Nephron (organoid): ENCODE measurements at regions not wholly inside any gene's neighbourhood (a gene's known extent, or its start where the extent isn't known, plus 50 kb on each side); places are given as distances from the start of the nearest gene placed in this dataset.

Source experiments
- H3K27ac Mint-ChIP-seq, 3 experiments: 2 replicates each; pipeline ENCODE4 v1.8.0; 2020; ENCODE audit warnings: mixed read lengths in 3 of 3, mild to moderate bottlenecking in 2 of 3, moderate library complexity in 1 of 3
- H3K27me3 Mint-ChIP-seq: 2 replicates; pipeline ENCODE4 v1.8.0; 2021; ENCODE audit warnings: low read depth, mild to moderate bottlenecking, moderate library complexity, mixed read lengths
- H3K36me3 Mint-ChIP-seq: 2 replicates; pipeline ENCODE4 v1.8.0; 2020; ENCODE audit warnings: low read depth, mixed read lengths
- H3K4me1 Mint-ChIP-seq: 2 replicates; pipeline ENCODE4 v1.8.0; 2020; ENCODE audit warnings: mixed read lengths
- H3K4me3 Mint-ChIP-seq, 3 experiments: 2 replicates each; pipeline ENCODE4 v1.8.0; 2020; ENCODE audit warnings: mild to moderate bottlenecking in 3 of 3, mixed read lengths in 3 of 3, moderate library complexity in 2 of 3
- H3K9me3 Mint-ChIP-seq: 2 replicates; pipeline ENCODE4 v1.8.0; 2020; ENCODE audit warnings: mixed read lengths
- TF ChIP-seq, protein P1 (sequence below), 3 experiments: fragments of 200-600 bp; sonication (generic); IDR thresholded peaks; one replicate each; pipeline ENCODE4 v1.5.0; 2021; ENCODE audit warnings: antibody characterized with exemption in 3 of 3; ENCODE audit not compliant: unreplicated experiment in 3 of 3

DNA sequence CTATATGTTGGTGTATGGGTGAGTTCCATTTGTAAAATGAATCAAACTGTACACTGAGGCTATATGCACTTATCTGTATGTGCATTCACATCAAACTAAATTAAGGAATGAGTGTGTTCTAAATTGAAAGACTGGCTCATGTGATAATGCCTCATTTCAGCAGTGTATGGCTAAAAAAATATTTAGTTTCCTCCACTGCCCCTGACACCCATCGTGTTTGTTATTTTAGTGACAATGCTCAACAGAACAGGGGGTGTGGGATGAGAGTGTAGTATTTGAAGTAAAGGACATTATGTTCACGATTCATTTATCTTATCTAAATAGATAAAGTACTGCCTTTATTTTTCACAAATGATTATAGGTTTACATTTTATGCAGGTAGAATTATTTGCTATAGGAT is 301.1 kb upstream of the ARPP21 start:
- Mint-ChIP-seq H3K27ac (no peak overlapping the region), H3K4me3 (no peak overlapping the region), H3K9me3 (no peaks in the 10 kb centered on the region), H3K27me3 (no peaks in the 10 kb centered on the region), H3K4me1 (no peaks in the 10 kb centered on the region), H3K36me3 (no peaks in the 10 kb centered on the region)
- TF ChIP-seq, protein P1, sequence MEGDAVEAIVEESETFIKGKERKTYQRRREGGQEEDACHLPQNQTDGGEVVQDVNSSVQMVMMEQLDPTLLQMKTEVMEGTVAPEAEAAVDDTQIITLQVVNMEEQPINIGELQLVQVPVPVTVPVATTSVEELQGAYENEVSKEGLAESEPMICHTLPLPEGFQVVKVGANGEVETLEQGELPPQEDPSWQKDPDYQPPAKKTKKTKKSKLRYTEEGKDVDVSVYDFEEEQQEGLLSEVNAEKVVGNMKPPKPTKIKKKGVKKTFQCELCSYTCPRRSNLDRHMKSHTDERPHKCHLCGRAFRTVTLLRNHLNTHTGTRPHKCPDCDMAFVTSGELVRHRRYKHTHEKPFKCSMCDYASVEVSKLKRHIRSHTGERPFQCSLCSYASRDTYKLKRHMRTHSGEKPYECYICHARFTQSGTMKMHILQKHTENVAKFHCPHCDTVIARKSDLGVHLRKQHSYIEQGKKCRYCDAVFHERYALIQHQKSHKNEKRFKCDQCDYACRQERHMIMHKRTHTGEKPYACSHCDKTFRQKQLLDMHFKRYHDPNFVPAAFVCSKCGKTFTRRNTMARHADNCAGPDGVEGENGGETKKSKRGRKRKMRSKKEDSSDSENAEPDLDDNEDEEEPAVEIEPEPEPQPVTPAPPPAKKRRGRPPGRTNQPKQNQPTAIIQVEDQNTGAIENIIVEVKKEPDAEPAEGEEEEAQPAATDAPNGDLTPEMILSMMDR (IDR thresholded peaks at IDR 0.05; ENCODE audit: unreplicated experiment in 3 of 3): no peak

DNA sequence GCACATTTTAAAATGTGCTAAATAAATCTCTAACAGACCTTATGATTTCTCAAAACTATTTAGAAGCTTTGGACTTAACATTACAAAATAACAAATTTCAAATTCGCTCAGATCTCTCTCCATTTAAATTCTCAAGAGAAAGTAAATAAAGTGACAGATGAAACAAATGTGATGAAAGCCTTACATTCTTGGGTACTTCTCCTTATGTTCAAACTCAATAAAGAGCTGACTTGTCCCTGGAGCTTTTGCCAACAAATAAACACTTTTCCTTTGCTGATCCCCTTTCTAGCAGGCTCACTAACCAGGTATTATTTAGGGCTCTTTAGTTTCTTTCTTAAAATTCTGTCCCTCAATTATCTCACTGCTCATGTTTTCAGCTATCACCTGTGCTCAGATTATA is 259.1 kb upstream of the ARPP21 start:
- Mint-ChIP-seq H3K4me3 (no peak overlapping the region), H3K27me3 (no peaks in the 10 kb centered on the region), H3K36me3 (no peaks in the 10 kb centered on the region), H3K9me3 (no peaks in the 10 kb centered on the region), H3K27ac (no peak overlapping the region), H3K4me1 (no peaks in the 10 kb centered on the region)
- TF ChIP-seq, protein P1 (IDR thresholded peaks at IDR 0.05; ENCODE audit: unreplicated experiment in 3 of 3): no peak

DNA sequence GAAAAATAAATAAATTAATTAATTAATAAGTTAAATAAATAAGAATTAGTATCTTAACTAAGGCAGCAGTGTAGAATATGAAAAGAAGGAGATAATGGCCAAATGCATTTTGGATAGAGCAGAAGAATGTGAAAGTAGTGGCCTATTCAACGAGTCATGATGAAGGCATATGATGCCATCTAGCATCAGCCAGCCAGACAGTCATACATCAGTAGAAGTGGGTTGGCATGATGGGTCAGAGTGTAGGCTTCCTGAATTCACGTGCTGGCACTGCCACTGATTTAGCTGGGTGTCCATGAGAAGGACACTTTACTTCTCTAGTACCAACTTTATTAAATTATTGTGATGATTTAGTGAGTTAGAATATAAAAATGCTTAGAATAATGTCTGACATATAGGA is 256.1 kb upstream of the ARPP21 start:
- Mint-ChIP-seq H3K4me3 (no peak overlapping the region), H3K9me3 (no peaks in the 10 kb centered on the region), H3K4me1 (no peaks in the 10 kb centered on the region), H3K27me3 (no peaks in the 10 kb centered on the region), H3K36me3 (no peaks in the 10 kb centered on the region), H3K27ac (no peak overlapping the region)
- TF ChIP-seq, protein P1 (IDR thresholded peaks at IDR 0.05; ENCODE audit: unreplicated experiment in 3 of 3): no peak

- H3K9me3 Mint-ChIP-seq: no peaks in the 10 kb centered on the region
- no peaks in the 10 kb centered on the region for H3K4me1 Mint-ChIP-seq
Observed at GRCh38 chr3:35383719-35384555, 255.4 kb upstream of the ARPP21 start.

GRCh38 chr3:35385271-35385670 is 254.1 kb upstream of the ARPP21 start:
- Mint-ChIP-seq H3K27ac (no peak overlapping the region), H3K27me3 (no peaks in the 10 kb centered on the region), H3K4me3 (no peak overlapping the region), H3K4me1 (no peaks in the 10 kb centered on the region), H3K9me3 (no peaks in the 10 kb centered on the region), H3K36me3 (no peaks in the 10 kb centered on the region)
- TF ChIP-seq, protein P1 (IDR thresholded peaks at IDR 0.05; ENCODE audit: unreplicated experiment in 3 of 3): no peak

More at GRCh38 chr3:35383719-35384555, 255.4 kb upstream of the ARPP21 start:
- Mint-ChIP-seq H3K27ac (no peak overlapping the region), H3K36me3 (no peaks in the 10 kb centered on the region), H3K27me3 (no peaks in the 10 kb centered on the region), H3K4me3 (no peak overlapping the region)
- TF ChIP-seq, protein P1 (IDR thresholded peaks at IDR 0.05; ENCODE audit: unreplicated experiment in 3 of 3): no peak

GRCh38 chr3:35389907-35390306 is 249.4 kb upstream of the ARPP21 start:
- Mint-ChIP-seq H3K4me1 (peaks cover 13% of the 10 kb centered on the region), H3K36me3 (no peaks in the 10 kb centered on the region), H3K27me3 (no peaks in the 10 kb centered on the region), H3K27ac (no peak overlapping the region), H3K9me3 (peaks cover 18% of the 10 kb centered on the region), H3K4me3 (no peak overlapping the region)
- TF ChIP-seq, protein P1 (IDR thresholded peaks at IDR 0.05; ENCODE audit: unreplicated experiment in 3 of 3): no peak
